CD14-positive monocyte (primary cell): ENCODE measurements at regions not wholly inside any gene's neighbourhood (a gene's known extent, or its start where the extent isn't known, plus 50 kb on each side); places are given as distances from the start of the nearest gene placed in this dataset.

Experiments used
- DNase-seq, 3 donors: peaks; one replicate each; pipeline ENCODE4 v3.0.0-alpha.2; 2011 to 2022
- H2AFZ ChIP-seq: 2 replicates; pipeline ENCODE4 v1.6.0; 2012; ENCODE audit warnings: mild to moderate bottlenecking, low read depth, low read length, inconsistent platforms; ENCODE audit not compliant: insufficient read depth, poor library complexity, severe bottlenecking
- H3K27ac ChIP-seq, 2 donors: 1 replicate in 1 of 2; 2 replicates in 1 of 2; pipeline ENCODE4 v1.5.1; 2012 to 2013; ENCODE audit warnings: low read length in 2 of 2, control low read depth in 1 of 2, inconsistent platforms in 1 of 2, low read depth in 1 of 2, mild to moderate bottlenecking in 1 of 2
- H3K27me3 ChIP-seq, 2 donors: one replicate each; pipeline versions ENCODE4 v1.6.0 to v1.6.1; 2011 to 2013; ENCODE audit warnings: low read length in 2 of 2; ENCODE audit not compliant: control insufficient read depth in 2 of 2, insufficient read depth in 2 of 2
- H3K36me3 ChIP-seq, 2 donors: replicated peaks in 1 of 2; 1 replicate in 1 of 2; 2 replicates in 1 of 2; pipeline versions ENCODE4 v1.5.1 to v1.6.1; 2012 to 2013; ENCODE audit warnings: low read length in 2 of 2, control low read depth in 1 of 2, inconsistent platforms in 1 of 2, mild to moderate bottlenecking in 1 of 2; ENCODE audit not compliant: insufficient read depth in 2 of 2, control insufficient read depth in 1 of 2
- H3K4me1 ChIP-seq, 2 donors: 1 replicate in 1 of 2; 2 replicates in 1 of 2; pipeline versions ENCODE4 v1.5.1 to v1.6.1; 2012 to 2013; ENCODE audit warnings: low read length in 2 of 2, control low read depth in 1 of 2, inconsistent platforms in 1 of 2, mild to moderate bottlenecking in 1 of 2, moderate library complexity in 1 of 2; ENCODE audit not compliant: insufficient read depth in 2 of 2, control insufficient read depth in 1 of 2
- H3K4me2 ChIP-seq: replicated peaks from 2 replicates; pipeline ENCODE3; 2012; ENCODE audit warnings: low read length, moderate library complexity, mild to moderate bottlenecking; ENCODE audit not compliant: poor library complexity, severe bottlenecking; ENCODE audit errors: extremely low read depth
- H3K4me3 ChIP-seq, 3 experiments: fragments of 200-600 bp in 1 of 3; sonication (generic) in 1 of 3; replicated peaks in 1 of 3; 1 replicate in 2 of 3; 2 replicates in 1 of 3; pipeline ENCODE4 v1.5.1; 2011 to 2013; ENCODE audit warnings: low read length in 3 of 3, mild to moderate bottlenecking in 3 of 3, control low read depth in 2 of 3, low read depth in 2 of 3, inconsistent platforms in 1 of 3, moderate library complexity in 1 of 3
- H3K79me2 ChIP-seq: 2 replicates; pipeline ENCODE4 v1.6.0; 2012; ENCODE audit warnings: mild to moderate bottlenecking, control low read depth, inconsistent platforms, low read length, moderate library complexity; ENCODE audit not compliant: insufficient read depth
- H3K9ac ChIP-seq: 2 replicates; pipeline ENCODE4 v1.6.0; 2017; ENCODE audit warnings: low read length, mild to moderate bottlenecking; ENCODE audit not compliant: insufficient read depth, poor library complexity, severe bottlenecking
- H3K9me3 ChIP-seq, 2 donors: replicated peaks in 1 of 2; 1 replicate in 1 of 2; 2 replicates in 1 of 2; pipeline versions ENCODE4 v1.5.1 to v1.6.1; 2012 to 2013; ENCODE audit warnings: low read length in 2 of 2, control low read depth in 1 of 2; ENCODE audit not compliant: control insufficient read depth in 1 of 2, insufficient read depth in 1 of 2
- H4K20me1 ChIP-seq: 2 replicates; pipeline ENCODE4 v1.6.0; 2012; ENCODE audit warnings: mild to moderate bottlenecking, low read length, control low read depth, moderate library complexity; ENCODE audit not compliant: insufficient read depth
- H3K27ac Mint-ChIP-seq, 7 donors: one replicate each; pipeline ENCODE4 v1.8.0; 2020; ENCODE audit warnings: mild to moderate bottlenecking in 7 of 7, mixed read lengths in 7 of 7, moderate library complexity in 6 of 7, inconsistent platforms in 2 of 7
- H3K27me3 Mint-ChIP-seq, 3 donors: one replicate each; pipeline ENCODE4 v1.8.0; 2021 to 2022; ENCODE audit warnings: low read depth in 3 of 3, mild to moderate bottlenecking in 3 of 3, mixed read lengths in 3 of 3, moderate library complexity in 3 of 3, inconsistent platforms in 1 of 3
- H3K36me3 Mint-ChIP-seq, 2 donors: one replicate each; pipeline ENCODE4 v1.8.0; 2020; ENCODE audit warnings: mixed read lengths in 2 of 2, inconsistent platforms in 1 of 2, mild to moderate bottlenecking in 1 of 2
- H3K4me1 Mint-ChIP-seq: one replicate; pipeline ENCODE4 v1.8.0; 2020; ENCODE audit warnings: mild to moderate bottlenecking, mixed read lengths
- H3K4me3 Mint-ChIP-seq, 2 donors: one replicate each; pipeline ENCODE4 v1.8.0; 2020; ENCODE audit warnings: mild to moderate bottlenecking in 2 of 2, mixed read lengths in 2 of 2, moderate library complexity in 1 of 2
- H3K9me3 Mint-ChIP-seq, 7 donors: one replicate each; pipeline ENCODE4 v1.8.0; 2020 to 2022; ENCODE audit warnings: mixed read lengths in 7 of 7, mild to moderate bottlenecking in 6 of 7, moderate library complexity in 6 of 7, inconsistent platforms in 2 of 7
- WGBS: methylation state at CpG from one replicate; pipeline ENCODE4 v1.1.5; 2013; ENCODE audit warnings: missing lambda C conversion rate; ENCODE audit not compliant: insufficient coverage; 5-methylcytosine and 5-hydroxymethylcytosine counted together
- intact Hi-C, 2 donors: fragments of 100-400 bp; cut with micrococcal nuclease; formaldehyde crosslinking; loops; one replicate each; pipeline versions ENCODE4 v1.15.0 to v1.15.1; 2023
- TF ChIP-seq, protein P1 (sequence below): fragments of 200-600 bp; IDR thresholded peaks from one replicate; pipeline ENCODE4 v1.8.0; 2022; ENCODE audit warnings: antibody characterized with exemption, mild to moderate bottlenecking

DNA sequence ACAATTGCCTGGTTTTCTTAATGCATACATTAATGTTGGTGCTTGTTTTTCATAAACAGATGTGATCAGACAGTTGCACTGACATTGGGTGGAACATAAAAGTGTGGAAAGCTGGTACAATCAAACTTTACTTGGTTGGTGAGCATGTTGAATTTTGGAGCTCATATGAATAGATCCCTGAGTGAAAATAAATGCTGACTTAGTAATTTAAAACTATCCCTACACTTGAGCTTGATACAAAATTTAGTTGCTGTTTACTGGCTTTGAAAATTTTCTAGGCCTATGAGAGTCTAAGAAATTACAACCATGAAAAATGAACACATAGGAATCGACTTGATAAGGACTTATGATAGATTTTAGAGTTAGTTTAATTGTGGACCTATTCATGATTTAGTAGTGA, 551.8 kb upstream of the PABPC4L start:
- TF ChIP-seq, protein P1, sequence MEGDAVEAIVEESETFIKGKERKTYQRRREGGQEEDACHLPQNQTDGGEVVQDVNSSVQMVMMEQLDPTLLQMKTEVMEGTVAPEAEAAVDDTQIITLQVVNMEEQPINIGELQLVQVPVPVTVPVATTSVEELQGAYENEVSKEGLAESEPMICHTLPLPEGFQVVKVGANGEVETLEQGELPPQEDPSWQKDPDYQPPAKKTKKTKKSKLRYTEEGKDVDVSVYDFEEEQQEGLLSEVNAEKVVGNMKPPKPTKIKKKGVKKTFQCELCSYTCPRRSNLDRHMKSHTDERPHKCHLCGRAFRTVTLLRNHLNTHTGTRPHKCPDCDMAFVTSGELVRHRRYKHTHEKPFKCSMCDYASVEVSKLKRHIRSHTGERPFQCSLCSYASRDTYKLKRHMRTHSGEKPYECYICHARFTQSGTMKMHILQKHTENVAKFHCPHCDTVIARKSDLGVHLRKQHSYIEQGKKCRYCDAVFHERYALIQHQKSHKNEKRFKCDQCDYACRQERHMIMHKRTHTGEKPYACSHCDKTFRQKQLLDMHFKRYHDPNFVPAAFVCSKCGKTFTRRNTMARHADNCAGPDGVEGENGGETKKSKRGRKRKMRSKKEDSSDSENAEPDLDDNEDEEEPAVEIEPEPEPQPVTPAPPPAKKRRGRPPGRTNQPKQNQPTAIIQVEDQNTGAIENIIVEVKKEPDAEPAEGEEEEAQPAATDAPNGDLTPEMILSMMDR = no peak
- H3K79me2 ChIP-seq = no peaks in the 10 kb centered on the region
- H3K36me3 ChIP-seq = no peaks in the 10 kb centered on the region
- Mint-ChIP-seq H3K9me3 (no peaks in the 10 kb centered on the region), H3K36me3 (no peaks in the 10 kb centered on the region), H3K27ac (no peak overlapping the region), H3K4me3 (no peak overlapping the region), H3K4me1 (no peaks in the 10 kb centered on the region), H3K27me3 (peaks cover 0 to 4% (median 0%) of the 10 kb centered on the region in 3 donors)
- no peak for DNase-seq
- H3K4me3 ChIP-seq = no peak overlapping the region
- H3K9me3 ChIP-seq = no peaks in the 10 kb centered on the region
- no peak overlapping the region for H2AFZ ChIP-seq
- no peaks in the 10 kb centered on the region for H3K27me3 ChIP-seq
- H4K20me1 ChIP-seq = no peaks in the 10 kb centered on the region
- H3K4me1 ChIP-seq = no peaks in the 10 kb centered on the region
- no peak overlapping the region for H3K9ac ChIP-seq
- H3K4me2 ChIP-seq = no peak overlapping the region
- intact Hi-C loops = no loop called here
- whole genome bisulfite sequencing = no CpG with 5 or more reads among the region's 1 CpG
- no peak overlapping the region for H3K27ac ChIP-seq

- no peaks in the 10 kb centered on the region for H3K79me2 ChIP-seq
- no peaks in the 10 kb centered on the region for H3K36me3 ChIP-seq
- no peaks in the 10 kb centered on the region for H3K4me1 Mint-ChIP-seq
- no peaks in the 10 kb centered on the region for H4K20me1 ChIP-seq
- intact Hi-C loops = no loop called here
- no peaks in the 10 kb centered on the region for H3K27me3 ChIP-seq
- H3K9me3 ChIP-seq = no peaks in the 10 kb centered on the region
- no peak overlapping the region for H3K4me2 ChIP-seq
- H3K4me3 Mint-ChIP-seq = no peak overlapping the region
- peaks cover 0 to 4% (median 0%) of the 10 kb centered on the region in 3 donors for H3K27me3 Mint-ChIP-seq
- no peak overlapping the region for H3K4me3 ChIP-seq
- no peak overlapping the region for H3K27ac ChIP-seq
- no peak overlapping the region for H3K27ac Mint-ChIP-seq
- H3K4me1 ChIP-seq = no peaks in the 10 kb centered on the region
- no peak overlapping the region for H2AFZ ChIP-seq
- WGBS = 80% methylated on average over 1 of the region's 6 CpGs
- no peaks in the 10 kb centered on the region for H3K36me3 Mint-ChIP-seq
- no peak overlapping the region for H3K9ac ChIP-seq
- TF ChIP-seq, protein P1 = no peak
- DNase-seq = no peak
- H3K9me3 Mint-ChIP-seq = peaks cover 0 to 4% (median 2%) of the 10 kb centered on the region in 7 donors
These were observed 545.7 kb upstream of the PABPC4L start for GRCh38 chr4:134747108-134747805.
